Esophagus muscularis mucosa (tissue), 4 donors: ENCODE measurements at regions not wholly inside any gene's neighbourhood (a gene's known extent, or its start where the extent isn't known, plus 50 kb on each side); places are given as distances from the start of the nearest gene placed in this dataset.

Experiments
- CTCF ChIP-seq, 3 experiments: fragments of 200-600 bp in 2 of 3; fragments of 450-650 bp in 1 of 3; sonication (generic) in 2 of 3; IDR thresholded peaks; one replicate each; pipeline ENCODE4 v1.5.1; 2017 to 2019; ENCODE audit warnings: antibody characterized with exemption in 3 of 3, mild to moderate bottlenecking in 2 of 3, moderate library complexity in 1 of 3
- EP300 ChIP-seq: sonication (generic); formaldehyde crosslinking; IDR thresholded peaks from one replicate; pipeline ENCODE4 v1.6.1; 2017; ENCODE audit warnings: antibody characterized with exemption
- POLR2A ChIP-seq: fragments of 450-650 bp; IDR thresholded peaks from one replicate; pipeline ENCODE4 v1.6.1; 2017; ENCODE audit warnings: antibody characterized with exemption, moderate library complexity, mild to moderate bottlenecking, low read depth

GRCh38 chr1:185497177-185497576 lies 180.1 kb upstream of the IVNS1ABP start:
- no peak for TF ChIP-seq CTCF (IDR thresholded peaks at IDR 0.05)
- no peak for TF ChIP-seq POLR2A
- TF ChIP-seq EP300: no peak
